Ramos (cell line): ENCODE measurements at regions not wholly inside any gene's neighbourhood (a gene's known extent, or its start where the extent isn't known, plus 50 kb on each side); places are given as distances from the start of the nearest gene placed in this dataset.

Experiments used
- in situ Hi-C: fragments of 300-500 bp; cut with MboI; formaldehyde crosslinking; loops from one replicate; pipeline ENCODE4 v1.14.3; 2022; ENCODE audit warnings: low sequenced_read_pairs; ENCODE audit not compliant: unreplicated experiment

- in situ Hi-C loops: loop anchor here (5.0 kb wide), 1 partner anchor 193 kb away; no protein-coding TSS in a partner anchor
Observed at GRCh38 chr16:86015606-86016005, 116.6 kb downstream of the IRF8 start.

- in situ Hi-C loops: loop anchor here (5.0 kb wide), 1 partner anchor 194 kb away; no protein-coding TSS in a partner anchor
Observed at GRCh38 chr16:86016201-86016965, 117.4 kb downstream of the IRF8 start.

GRCh38 chr16:86018071-86018470 lies 119.1 kb downstream of the IRF8 start:
- in situ Hi-C loops: loop anchor here (5.0 kb wide), 1 partner anchor 196 kb away; no protein-coding TSS in a partner anchor

GRCh38 chr16:86018487-86018886 lies 119.5 kb downstream of the IRF8 start:
- in situ Hi-C loops: loop anchor here (5.0 kb wide), 1 partner anchor 196 kb away; no protein-coding TSS in a partner anchor

DNA sequence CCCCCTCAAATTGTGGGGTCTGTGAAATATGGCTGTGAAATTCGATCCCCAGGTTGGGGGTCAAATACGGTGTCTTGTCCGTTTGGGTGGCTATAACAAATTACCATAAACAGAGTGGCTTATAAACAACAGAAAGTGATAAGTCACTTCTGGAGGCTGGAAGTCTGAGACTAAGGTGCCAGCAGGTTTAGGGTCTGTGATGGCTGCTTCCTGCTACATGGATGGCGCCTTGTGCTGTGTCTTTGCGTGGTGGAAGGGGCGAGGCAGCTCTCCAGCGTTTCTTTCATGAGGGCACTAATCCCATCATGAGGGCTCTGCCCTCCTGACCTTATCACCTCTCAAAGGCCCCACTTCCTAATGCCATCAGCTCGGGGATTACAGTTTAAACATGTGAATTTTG lies 120.0 kb downstream of the IRF8 start:
- in situ Hi-C loops: loop anchor here (5.0 kb wide), 1 partner anchor 197 kb away; no protein-coding TSS in a partner anchor

- in situ Hi-C loops: loop anchor here (5.0 kb wide), 1 partner anchor 197 kb away; no protein-coding TSS in a partner anchor
Observed at GRCh38 chr16:86019446-86020047, 120.6 kb downstream of the IRF8 start.

- in situ Hi-C loops: no loop called here
Observed at GRCh38 chr16:86020971-86021370, 122.0 kb downstream of the IRF8 start.

DNA sequence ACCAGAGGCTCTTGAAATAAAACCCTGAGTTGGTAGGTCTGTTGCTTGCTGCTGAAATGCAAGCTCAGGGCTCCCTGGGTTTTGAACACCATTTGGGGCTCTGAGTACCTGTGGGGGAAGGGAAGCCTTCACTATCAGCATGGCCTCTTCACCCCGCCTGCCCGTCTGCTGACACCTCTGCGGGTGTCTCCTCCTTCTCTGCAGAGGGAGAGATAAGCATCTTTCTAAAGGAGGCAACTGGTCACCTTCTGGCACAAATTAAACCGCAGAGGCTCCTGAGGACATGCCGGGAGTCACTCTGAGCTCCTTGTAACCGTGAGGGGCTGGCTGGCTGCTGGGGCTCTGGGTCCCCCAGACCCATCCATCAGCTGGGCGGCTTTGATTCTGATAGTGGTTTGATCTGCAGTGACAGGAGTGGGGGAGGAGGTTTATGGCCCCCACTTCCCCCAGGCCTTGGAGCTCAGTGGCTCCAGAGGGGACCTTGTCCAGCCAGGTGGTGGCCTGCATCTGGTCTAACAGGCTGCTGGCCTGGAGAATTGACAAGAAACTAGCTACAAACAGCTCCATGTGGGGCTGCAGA lies 123.5 kb downstream of the IRF8 start:
- in situ Hi-C loops: no loop called here

GRCh38 chr16:86024210-86024609 lies 125.2 kb downstream of the IRF8 start:
- in situ Hi-C loops: no loop called here

DNA sequence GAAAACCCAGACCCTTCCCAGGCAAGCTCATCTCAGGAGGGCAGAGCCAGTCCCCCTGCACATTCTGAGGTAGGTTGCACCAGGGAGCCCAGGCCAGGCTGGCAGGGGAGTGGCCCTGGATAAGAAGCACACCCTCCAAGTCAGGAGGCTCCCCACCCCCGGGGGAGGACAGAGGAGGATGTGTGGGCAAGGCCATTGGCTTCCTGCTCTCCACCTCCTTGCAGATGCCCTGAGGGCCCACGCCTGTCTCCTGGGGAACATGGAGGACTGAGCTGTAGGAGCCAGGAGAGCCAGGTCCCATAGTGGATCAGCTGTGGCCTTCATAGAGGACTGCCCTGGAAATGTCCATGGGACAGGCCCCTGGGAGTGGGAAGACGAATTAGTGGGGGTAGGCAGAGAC lies 126.7 kb downstream of the IRF8 start:
- in situ Hi-C loops: no loop called here

DNA sequence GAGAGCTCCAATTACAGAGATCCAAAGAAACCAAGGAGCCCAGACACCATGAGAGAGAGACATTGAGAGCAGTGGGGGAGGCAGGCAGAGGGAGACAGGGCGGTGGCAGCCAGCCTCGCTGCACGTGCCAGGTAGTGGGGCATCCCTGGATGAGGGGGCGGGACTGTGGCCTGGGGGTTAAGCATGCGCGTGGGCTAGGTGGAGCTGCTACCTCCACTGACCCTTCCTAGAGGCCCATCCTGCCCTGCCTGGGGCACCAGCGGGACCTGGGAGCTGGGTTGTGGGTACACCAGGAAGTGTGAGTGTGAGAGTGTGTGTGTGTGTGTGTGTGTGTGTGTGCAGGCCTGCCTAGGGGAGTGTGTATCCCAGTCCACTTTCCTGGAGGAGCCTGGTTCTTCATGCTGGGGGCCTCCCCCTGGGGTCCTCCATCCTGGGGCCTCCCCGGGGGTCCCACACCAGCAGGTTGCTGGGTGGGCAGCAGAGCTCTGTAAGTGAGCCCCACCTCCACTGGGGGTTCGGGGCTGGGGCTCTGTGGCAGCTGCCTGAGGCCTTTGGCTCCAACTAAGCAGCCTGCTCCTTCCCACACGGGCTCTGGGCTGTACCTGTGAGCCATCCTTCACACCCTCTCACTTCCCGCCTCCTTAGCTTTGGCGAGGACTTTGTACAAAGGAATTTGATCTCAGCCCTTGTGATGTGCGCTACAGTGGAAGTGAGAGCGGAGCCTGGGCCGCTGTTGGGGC lies 127.4 kb downstream of the IRF8 start:
- in situ Hi-C loops: no loop called here

- in situ Hi-C loops: no loop called here
Observed at GRCh38 chr16:86026916-86027315, 128.0 kb downstream of the IRF8 start.

- in situ Hi-C loops: no loop called here
Observed at GRCh38 chr16:86027373-86028126, 128.6 kb downstream of the IRF8 start.

DNA sequence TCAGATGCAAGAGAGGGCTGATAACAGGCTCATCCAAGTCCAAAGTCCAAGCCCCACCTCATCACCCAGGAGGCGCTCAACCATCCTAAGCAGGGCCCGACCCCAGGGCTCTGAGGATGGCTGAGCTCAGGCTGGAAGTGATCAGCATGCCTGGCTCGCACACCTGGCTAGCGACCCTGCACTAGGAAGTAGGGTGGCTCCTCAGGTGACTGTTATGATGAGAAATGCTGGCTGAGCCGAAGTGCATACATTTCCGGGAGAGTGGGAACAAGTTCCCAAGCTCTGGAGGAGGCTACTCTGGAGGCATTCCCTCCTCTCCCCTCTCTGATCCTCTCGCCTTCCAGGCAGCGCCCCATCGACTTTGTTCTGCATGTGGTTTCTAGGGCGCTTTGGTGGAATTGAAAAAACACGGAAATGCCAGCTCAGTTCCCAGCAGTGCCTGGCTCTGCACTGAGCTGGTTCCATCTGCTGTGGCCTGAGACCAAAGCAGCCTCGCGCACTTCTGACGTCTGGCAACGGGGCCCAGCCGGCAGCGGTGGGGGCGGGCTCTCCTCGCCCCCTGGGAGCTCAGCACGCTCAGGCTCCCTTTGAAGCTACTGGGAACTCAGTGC lies 130.3 kb downstream of the IRF8 start:
- in situ Hi-C loops: no loop called here

- in situ Hi-C loops: no loop called here
Observed at GRCh38 chr16:86030116-86030515, 131.2 kb downstream of the IRF8 start.

- in situ Hi-C loops: no loop called here
Observed at GRCh38 chr16:86031141-86031678, 132.2 kb downstream of the IRF8 start.

GRCh38 chr16:86033016-86033474 lies 134.1 kb downstream of the IRF8 start:
- in situ Hi-C loops: no loop called here

DNA sequence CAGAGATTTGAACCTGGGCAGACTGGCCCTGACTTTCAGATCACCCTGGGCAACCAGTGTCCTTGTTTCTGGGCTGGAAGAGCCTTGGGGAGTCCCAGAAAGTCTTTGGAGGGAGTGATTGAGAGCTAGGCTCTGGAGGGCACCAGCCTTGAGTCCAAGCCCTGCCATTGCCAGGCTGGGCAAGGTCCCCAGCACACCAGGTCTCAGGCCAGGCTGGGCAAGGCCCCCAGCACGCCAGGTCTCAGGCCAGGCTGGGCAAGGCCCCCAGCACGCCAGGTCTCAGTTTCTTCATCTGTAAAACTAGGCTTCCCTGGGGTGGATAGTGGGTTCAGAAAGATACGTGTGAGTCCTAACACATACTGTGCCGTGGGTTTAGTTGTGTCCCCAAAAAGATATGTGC lies 135.0 kb downstream of the IRF8 start:
- in situ Hi-C loops: no loop called here

- in situ Hi-C loops: no loop called here
Observed at GRCh38 chr16:86034421-86034919, 135.5 kb downstream of the IRF8 start.
